ENCODE measurements at regions not wholly inside any gene's neighbourhood (a gene's known extent, or its start where the extent isn't known, plus 50 kb on each side); places are given as distances from the start of the nearest gene placed in this dataset.

- Histone ChIP-seq H3K4ac (ENCODE audit: low read depth, low read length) (no peak overlapping the region), H3K36me3 (ENCODE audit: control insufficient read depth in 1 of 2, insufficient read depth in 2 of 2, low read length in 2 of 2) (no peaks in the 10 kb centered on the region), H3K23ac (ENCODE audit: low read length) (no peak overlapping the region), H3K14ac (ENCODE audit: low read length) (no peak overlapping the region), H3K9ac (ENCODE audit: low read length) (no peak overlapping the region), H2AK5ac (ENCODE audit: low read length) (no peak overlapping the region), H4K8ac (ENCODE audit: low read depth, low read length) (no peak overlapping the region), H2AFZ (ENCODE audit: insufficient read depth, low read length, poor library complexity) (no peak overlapping the region), H3K9me3 (ENCODE audit: insufficient read depth, low read depth, low read length) (no peaks in the 10 kb centered on the region), H2BK12ac (ENCODE audit: low read length) (no peak overlapping the region), H2BK5ac (ENCODE audit: low read depth, low read length, poor library complexity) (no peak overlapping the region), H3K27ac (ENCODE audit: low read depth, low read length) (no peak overlapping the region), H3K27me3 (ENCODE audit: insufficient read depth, low read length) (no peaks in the 10 kb centered on the region), H3K4me1 (ENCODE audit: control insufficient read depth in 1 of 2, insufficient read depth in 2 of 2, low read length in 2 of 2) (no peaks in the 10 kb centered on the region), H4K12ac (ENCODE audit: low read depth, low read length) (no peak overlapping the region), H3K4me3 (ENCODE audit: low read depth, low read length) (no peak overlapping the region), H3K18ac (ENCODE audit: low read length) (no peak overlapping the region), H3K79me1 (ENCODE audit: low read length) (no peaks in the 10 kb centered on the region), H3K79me2 (ENCODE audit: control insufficient read depth, insufficient read depth, low read length, poor library complexity) (no peaks in the 10 kb centered on the region), H3K4me2 (ENCODE audit: low read length) (no peak overlapping the region), H2BK120ac (ENCODE audit: insufficient read depth, low read length, poor library complexity) (no peak overlapping the region), H4K91ac (ENCODE audit: low read depth, low read length) (no peak overlapping the region)
- no peak for DNase-seq
Observed at GRCh38 chr1:221016751-221017150, 137.5 kb downstream of the HLX start.

DNA sequence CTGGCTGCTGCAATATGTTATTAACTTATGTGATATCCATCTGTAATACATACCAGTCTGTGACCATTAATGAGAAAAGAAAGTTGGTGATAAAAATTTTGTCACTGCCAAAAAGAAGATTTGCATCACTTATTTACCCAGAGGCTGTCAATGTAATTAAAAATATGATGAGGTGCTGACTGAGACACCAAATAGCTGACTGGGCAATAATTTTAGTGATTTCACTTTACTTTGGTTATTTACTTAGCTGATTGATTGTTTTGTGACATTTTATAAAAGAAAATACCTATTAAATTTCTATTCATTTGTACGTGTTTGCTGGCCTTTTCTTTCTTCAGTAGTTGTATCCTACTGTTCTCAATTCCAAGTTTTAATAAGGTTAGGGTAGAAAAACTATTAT, 139.2 kb downstream of the HLX start:
- H3K4me1 ChIP-seq (ENCODE audit: control insufficient read depth in 1 of 2, insufficient read depth in 2 of 2, low read length in 2 of 2), result no peaks in the 10 kb centered on the region
- H3K9ac ChIP-seq (ENCODE audit: low read length), result no peak overlapping the region
- no peak overlapping the region for H2BK120ac ChIP-seq (ENCODE audit: insufficient read depth, low read length, poor library complexity)
- no peak overlapping the region for H4K12ac ChIP-seq (ENCODE audit: low read depth, low read length)
- no peak overlapping the region for H2AFZ ChIP-seq (ENCODE audit: insufficient read depth, low read length, poor library complexity)
- no peak overlapping the region for H3K4ac ChIP-seq (ENCODE audit: low read depth, low read length)
- no CpG with 5 or more reads among the region's 1 CpG for WGBS (ENCODE audit: extremely low coverage, insufficient coverage, insufficient read length)
- H3K4me2 ChIP-seq (ENCODE audit: low read length), result no peak overlapping the region
- no peak overlapping the region for H3K14ac ChIP-seq (ENCODE audit: low read length)
- no peaks in the 10 kb centered on the region for H3K9me3 ChIP-seq (ENCODE audit: insufficient read depth, low read depth, low read length)
- no peak overlapping the region for H2AK5ac ChIP-seq (ENCODE audit: low read length)
- no peak overlapping the region for H3K4me3 ChIP-seq (ENCODE audit: low read depth, low read length)
- no peak overlapping the region for H3K18ac ChIP-seq (ENCODE audit: low read length)
- no peak overlapping the region for H2BK12ac ChIP-seq (ENCODE audit: low read length)
- H3K23ac ChIP-seq (ENCODE audit: low read length), result no peak overlapping the region
- no peak overlapping the region for H2BK5ac ChIP-seq (ENCODE audit: low read depth, low read length, poor library complexity)
- H3K27ac ChIP-seq (ENCODE audit: low read depth, low read length), result no peak overlapping the region
- no peaks in the 10 kb centered on the region for H3K27me3 ChIP-seq (ENCODE audit: insufficient read depth, low read length)
- no peaks in the 10 kb centered on the region for H3K79me2 ChIP-seq (ENCODE audit: control insufficient read depth, insufficient read depth, low read length, poor library complexity)
- no peak overlapping the region for H4K91ac ChIP-seq (ENCODE audit: low read depth, low read length)
- DNase-seq, result no peak
- H3K36me3 ChIP-seq (ENCODE audit: control insufficient read depth in 1 of 2, insufficient read depth in 2 of 2, low read length in 2 of 2), result no peaks in the 10 kb centered on the region
- H3K79me1 ChIP-seq (ENCODE audit: low read length), result no peaks in the 10 kb centered on the region
- H4K8ac ChIP-seq (ENCODE audit: low read depth, low read length), result no peak overlapping the region

DNA sequence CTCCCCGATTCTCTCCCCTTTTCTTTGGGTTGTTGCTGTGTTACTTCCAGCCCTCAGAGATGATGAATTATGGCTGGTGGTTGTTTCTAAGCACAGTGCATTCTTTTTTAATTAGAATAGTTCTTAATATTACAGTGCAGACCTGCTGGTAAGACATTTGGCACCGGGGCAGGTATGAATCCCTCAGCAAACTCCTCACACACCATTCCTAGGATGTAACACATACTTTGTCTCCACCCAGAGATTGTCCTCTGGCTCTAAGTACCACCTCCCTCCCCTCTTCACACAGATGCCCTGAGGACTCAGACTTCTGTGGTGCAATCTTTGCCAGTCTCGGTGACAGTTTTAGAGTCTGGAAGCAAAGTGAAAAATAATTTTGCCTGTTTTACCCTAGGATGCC, 143.1 kb downstream of the HLX start:
- Histone ChIP-seq H3K79me2 (ENCODE audit: control insufficient read depth, insufficient read depth, low read length, poor library complexity) (no peaks in the 10 kb centered on the region), H3K9ac (ENCODE audit: low read length) (no peak overlapping the region), H4K8ac (ENCODE audit: low read depth, low read length) (no peak overlapping the region), H3K23ac (ENCODE audit: low read length) (no peak overlapping the region), H3K4ac (ENCODE audit: low read depth, low read length) (no peak overlapping the region), H4K12ac (ENCODE audit: low read depth, low read length) (no peak overlapping the region), H3K18ac (ENCODE audit: low read length) (no peak overlapping the region), H3K27ac (ENCODE audit: low read depth, low read length) (no peak overlapping the region), H4K91ac (ENCODE audit: low read depth, low read length) (no peak overlapping the region), H3K14ac (ENCODE audit: low read length) (no peak overlapping the region), H2AK5ac (ENCODE audit: low read length) (no peak overlapping the region), H2AFZ (ENCODE audit: insufficient read depth, low read length, poor library complexity) (no peak overlapping the region), H3K9me3 (ENCODE audit: insufficient read depth, low read depth, low read length) (no peaks in the 10 kb centered on the region), H2BK12ac (ENCODE audit: low read length) (no peak overlapping the region), H2BK120ac (ENCODE audit: insufficient read depth, low read length, poor library complexity) (no peak overlapping the region), H3K4me3 (ENCODE audit: low read depth, low read length) (no peak overlapping the region), H3K79me1 (ENCODE audit: low read length) (no peaks in the 10 kb centered on the region), H3K36me3 (ENCODE audit: control insufficient read depth in 1 of 2, insufficient read depth in 2 of 2, low read length in 2 of 2) (no peaks in the 10 kb centered on the region), H2BK5ac (ENCODE audit: low read depth, low read length, poor library complexity) (no peak overlapping the region), H3K4me2 (ENCODE audit: low read length) (no peak overlapping the region), H3K27me3 (ENCODE audit: insufficient read depth, low read length) (no peaks in the 10 kb centered on the region), H3K4me1 (ENCODE audit: control insufficient read depth in 1 of 2, insufficient read depth in 2 of 2, low read length in 2 of 2) (no peaks in the 10 kb centered on the region)
- no CpG with 5 or more reads among the region's 3 CpGs for WGBS (ENCODE audit: extremely low coverage, insufficient coverage, insufficient read length)
- DNase-seq, result peak; percentile 35 to 58

- Histone ChIP-seq H2BK12ac (ENCODE audit: low read length) (no peak overlapping the region), H3K36me3 (ENCODE audit: control insufficient read depth in 1 of 2, insufficient read depth in 2 of 2, low read length in 2 of 2) (no peaks in the 10 kb centered on the region), H3K14ac (ENCODE audit: low read length) (no peak overlapping the region), H3K27ac (ENCODE audit: low read depth, low read length) (no peak overlapping the region), H4K12ac (ENCODE audit: low read depth, low read length) (no peak overlapping the region), H2AFZ (ENCODE audit: insufficient read depth, low read length, poor library complexity) (no peak overlapping the region), H4K8ac (ENCODE audit: low read depth, low read length) (no peak overlapping the region), H3K9me3 (ENCODE audit: insufficient read depth, low read depth, low read length) (no peaks in the 10 kb centered on the region), H3K23ac (ENCODE audit: low read length) (no peak overlapping the region), H2BK5ac (ENCODE audit: low read depth, low read length, poor library complexity) (no peak overlapping the region), H3K79me1 (ENCODE audit: low read length) (no peaks in the 10 kb centered on the region), H3K27me3 (ENCODE audit: insufficient read depth, low read length) (no peaks in the 10 kb centered on the region), H3K4ac (ENCODE audit: low read depth, low read length) (no peak overlapping the region), H3K4me2 (ENCODE audit: low read length) (no peak overlapping the region), H3K9ac (ENCODE audit: low read length) (no peak overlapping the region), H4K91ac (ENCODE audit: low read depth, low read length) (no peak overlapping the region), H3K79me2 (ENCODE audit: control insufficient read depth, insufficient read depth, low read length, poor library complexity) (no peaks in the 10 kb centered on the region), H3K4me3 (ENCODE audit: low read depth, low read length) (no peak overlapping the region), H2BK120ac (ENCODE audit: insufficient read depth, low read length, poor library complexity) (no peak overlapping the region), H2AK5ac (ENCODE audit: low read length) (no peak overlapping the region), H3K18ac (ENCODE audit: low read length) (no peak overlapping the region), H3K4me1 (ENCODE audit: control insufficient read depth in 1 of 2, insufficient read depth in 2 of 2, low read length in 2 of 2) (no peaks in the 10 kb centered on the region)
- DNase-seq, result no peak
- no CpG with 5 or more reads among the region's 5 CpGs for WGBS (ENCODE audit: extremely low coverage, insufficient coverage, insufficient read length)
Observed at GRCh38 chr1:221023482-221023881, 144.2 kb downstream of the HLX start.

GRCh38 chr1:221025501-221025900, 146.3 kb downstream of the HLX start:
- Histone ChIP-seq H3K79me2 (ENCODE audit: control insufficient read depth, insufficient read depth, low read length, poor library complexity) (no peaks in the 10 kb centered on the region), H2BK5ac (ENCODE audit: low read depth, low read length, poor library complexity) (no peak overlapping the region), H2AK5ac (ENCODE audit: low read length) (no peak overlapping the region), H2AFZ (ENCODE audit: insufficient read depth, low read length, poor library complexity) (no peak overlapping the region), H3K27me3 (ENCODE audit: insufficient read depth, low read length) (no peaks in the 10 kb centered on the region), H3K4ac (ENCODE audit: low read depth, low read length) (no peak overlapping the region), H4K91ac (ENCODE audit: low read depth, low read length) (no peak overlapping the region), H4K8ac (ENCODE audit: low read depth, low read length) (no peak overlapping the region), H3K14ac (ENCODE audit: low read length) (no peak overlapping the region), H3K18ac (ENCODE audit: low read length) (no peak overlapping the region), H3K27ac (ENCODE audit: low read depth, low read length) (no peak overlapping the region), H3K4me1 (ENCODE audit: control insufficient read depth in 1 of 2, insufficient read depth in 2 of 2, low read length in 2 of 2) (no peaks in the 10 kb centered on the region), H2BK12ac (ENCODE audit: low read length) (no peak overlapping the region), H3K9me3 (ENCODE audit: insufficient read depth, low read depth, low read length) (no peaks in the 10 kb centered on the region), H3K4me2 (ENCODE audit: low read length) (no peak overlapping the region), H3K36me3 (ENCODE audit: control insufficient read depth in 1 of 2, insufficient read depth in 2 of 2, low read length in 2 of 2) (no peaks in the 10 kb centered on the region), H3K4me3 (ENCODE audit: low read depth, low read length) (no peak overlapping the region), H2BK120ac (ENCODE audit: insufficient read depth, low read length, poor library complexity) (no peak overlapping the region), H4K12ac (ENCODE audit: low read depth, low read length) (no peak overlapping the region), H3K79me1 (ENCODE audit: low read length) (no peaks in the 10 kb centered on the region), H3K9ac (ENCODE audit: low read length) (no peak overlapping the region), H3K23ac (ENCODE audit: low read length) (no peak overlapping the region)
- WGBS (ENCODE audit: extremely low coverage, insufficient coverage, insufficient read length), result no CpG with 5 or more reads among the region's 8 CpGs
- no peak for DNase-seq

Measured in trophoblast cell (in vitro differentiated cells and primary cell).